Renal cortex interstitium (tissue), 11 donors: ENCODE measurements at regions not wholly inside any gene's neighbourhood (a gene's known extent, or its start where the extent isn't known, plus 50 kb on each side); places are given as distances from the start of the nearest gene placed in this dataset.
"Not testable (repeated sequence)": the region's sequence is repeated elsewhere in the genome, so short reads cannot be mapped to it uniquely, and the experiment has no call there.

ENCODE experiments used
- DNase-seq, 11 donors: peaks; one replicate each; pipeline ENCODE4 v3.0.0-alpha.2; 2013; ENCODE audit warnings: low read depth in 9 of 11, low spot score in 4 of 11; ENCODE audit errors: extremely low read depth in 1 of 11

GRCh38 chr1:195733408-195733807 is 874.8 kb downstream of the KCNT2 start:
- DNase-seq = no peak

- DNase-seq = no peak
These were observed 876.9 kb downstream of the KCNT2 start for GRCh38 chr1:195731385-195731784.

GRCh38 chr1:195723796-195724194 is 884.4 kb downstream of the KCNT2 start:
- DNase-seq = no peak

GRCh38 chr1:195722852-195723795 is 885.1 kb downstream of the KCNT2 start:
- not testable (repeated sequence) for DNase-seq

GRCh38 chr1:195722146-195722545 is 886.1 kb downstream of the KCNT2 start:
- not testable (repeated sequence) for DNase-seq

- DNase-seq = no peak
These were observed 886.8 kb downstream of the KCNT2 start for GRCh38 chr1:195721210-195721971.

GRCh38 chr1:195717651-195718050 is 890.6 kb downstream of the KCNT2 start:
- no peak for DNase-seq

- DNase-seq = no peak
These were observed 892.6 kb downstream of the KCNT2 start for GRCh38 chr1:195715652-195716051.

GRCh38 chr1:195714248-195714647 is 894.0 kb downstream of the KCNT2 start:
- no peak for DNase-seq

- DNase-seq = no peak
These were observed 898.4 kb downstream of the KCNT2 start for GRCh38 chr1:195709821-195710220.

GRCh38 chr1:195704028-195704427 is 904.2 kb downstream of the KCNT2 start:
- no peak for DNase-seq

- no peak for DNase-seq
These were observed 907.1 kb downstream of the KCNT2 start for GRCh38 chr1:195701149-195701548.

- DNase-seq = no peak
These were observed 911.1 kb downstream of the KCNT2 start for GRCh38 chr1:195697130-195697529.

- no peak for DNase-seq
These were observed 921.5 kb downstream of the KCNT2 start for GRCh38 chr1:195686764-195687163.

- no peak for DNase-seq
These were observed 943.6 kb downstream of the KCNT2 start for GRCh38 chr1:195664628-195665027.

- DNase-seq = no peak
These were observed 944.5 kb downstream of the KCNT2 start for GRCh38 chr1:195663549-195664280.

- DNase-seq = no peak
These were observed 951.5 kb downstream of the KCNT2 start for GRCh38 chr1:195656780-195657179.

- DNase-seq = not testable (repeated sequence)
These were observed 959.4 kb downstream of the KCNT2 start for GRCh38 chr1:195648875-195649274.

- DNase-seq = no peak
These were observed 970.7 kb downstream of the KCNT2 start for GRCh38 chr1:195637539-195637938.

- no peak for DNase-seq
These were observed 990.0 kb downstream of the KCNT2 start for GRCh38 chr1:195618287-195618686.
